Epidermal melanocyte (primary cell): ENCODE measurements at regions not wholly inside any gene's neighbourhood (a gene's known extent, or its start where the extent isn't known, plus 50 kb on each side); places are given as distances from the start of the nearest gene placed in this dataset.
"Not testable (repeated sequence)": the region's sequence is repeated elsewhere in the genome, so short reads cannot be mapped to it uniquely, and the experiment has no call there.

Experiments
- DNase-seq: peaks from one replicate; pipeline ENCODE4 v3.0.0; 2011; ENCODE audit warnings: low spot score; ENCODE audit not compliant: insufficient read length

GRCh38 chr4:128649575-128650205, 159.8 kb upstream of the JADE1 start:
- DNase-seq = no peak

GRCh38 chr4:128649161-128649560, 160.3 kb upstream of the JADE1 start:
- no peak for DNase-seq

- no peak for DNase-seq
These were observed 161.5 kb upstream of the JADE1 start for GRCh38 chr4:128648021-128648420.

- not testable (repeated sequence) for DNase-seq
These were observed 162.6 kb upstream of the JADE1 start for GRCh38 chr4:128646893-128647292.

GRCh38 chr4:128644693-128645654, 164.5 kb upstream of the JADE1 start:
- not testable (repeated sequence) for DNase-seq

- DNase-seq = not testable (repeated sequence)
These were observed 165.4 kb upstream of the JADE1 start for GRCh38 chr4:128644107-128644506.

- DNase-seq = not testable (repeated sequence)
These were observed 167.9 kb upstream of the JADE1 start for GRCh38 chr4:128641566-128641965.

GRCh38 chr4:128639541-128640270, 169.8 kb upstream of the JADE1 start:
- DNase-seq = no peak

GRCh38 chr4:128636906-128637305, 172.6 kb upstream of the JADE1 start:
- no peak for DNase-seq

GRCh38 chr4:128635955-128636560, 173.4 kb upstream of the JADE1 start:
- DNase-seq = no peak

GRCh38 chr4:128635141-128635954, 174.2 kb upstream of the JADE1 start:
- DNase-seq = no peak

- no peak for DNase-seq
These were observed 176.4 kb upstream of the JADE1 start for GRCh38 chr4:128633067-128633466.

- DNase-seq = no peak
These were observed 178.6 kb upstream of the JADE1 start for GRCh38 chr4:128630871-128631270.

- no peak for DNase-seq
These were observed 185.8 kb upstream of the JADE1 start for GRCh38 chr4:128623508-128624215.

- not testable (repeated sequence) for DNase-seq
These were observed 189.1 kb upstream of the JADE1 start for GRCh38 chr4:128620279-128620965.

- no peak for DNase-seq
These were observed 194.3 kb upstream of the JADE1 start for GRCh38 chr4:128615197-128615596.

GRCh38 chr4:128608006-128608405, 201.5 kb upstream of the JADE1 start:
- no peak for DNase-seq

GRCh38 chr4:128606173-128606572, 203.3 kb upstream of the JADE1 start:
- DNase-seq = no peak

GRCh38 chr4:128604840-128605239, 204.7 kb upstream of the JADE1 start:
- no peak for DNase-seq
